DMS114 treated with DMSO at 0.1 percent for 48 hours (cell line): ENCODE measurements at regions not wholly inside any gene's neighbourhood (a gene's known extent, or its start where the extent isn't known, plus 50 kb on each side); places are given as distances from the start of the nearest gene placed in this dataset.
A peak's percentile ranks its signal among the peaks of the same experiment; 100 is the strongest.

Experiments
- DNase-seq: peaks from one replicate; lab custom pipeline; 2025; ENCODE audit not compliant: unreplicated experiment; lab: John Stamatoyannopoulos, UW

DNA sequence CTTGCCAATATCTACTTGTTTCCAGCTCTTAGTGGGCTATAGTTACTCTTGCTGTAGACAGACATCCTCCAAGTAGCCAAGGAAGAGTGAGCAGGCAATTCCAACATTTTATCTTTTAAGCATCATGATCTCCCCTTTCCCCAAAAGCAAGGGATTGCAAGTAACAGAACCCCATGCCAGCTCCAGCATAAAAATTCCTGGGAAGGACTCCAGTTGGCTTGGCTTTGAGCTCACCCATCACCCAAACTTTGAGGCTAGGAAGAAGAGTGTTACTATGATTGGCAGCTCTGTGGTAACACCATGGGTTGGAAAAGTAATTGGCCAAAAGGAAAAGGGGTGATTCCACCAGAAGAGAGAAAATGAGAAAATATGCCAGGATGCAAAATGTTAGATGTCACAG lies 1086.4 kb upstream of the RBFOX1 start:
- DNase-seq = no peak

DNA sequence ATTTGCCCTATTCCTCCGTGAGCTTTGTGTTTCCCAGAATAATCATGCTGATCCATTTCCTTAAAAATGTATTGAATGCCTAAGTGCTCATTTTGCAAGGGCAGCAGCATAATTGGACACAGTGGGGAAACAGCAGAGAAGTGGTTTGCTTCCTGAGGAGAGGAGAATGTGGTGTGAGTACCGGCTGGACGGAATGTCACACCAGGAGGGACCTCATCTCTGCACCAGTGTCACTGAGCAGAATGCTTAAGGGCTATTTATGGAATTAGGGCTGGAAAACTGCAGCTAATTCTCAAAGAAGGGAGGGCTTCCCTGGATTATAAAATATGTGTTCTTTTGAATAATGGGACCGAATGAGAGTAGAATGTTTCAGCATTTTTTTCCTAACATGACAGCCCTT lies 1100.6 kb upstream of the RBFOX1 start:
- DNase-seq = no peak

DNA sequence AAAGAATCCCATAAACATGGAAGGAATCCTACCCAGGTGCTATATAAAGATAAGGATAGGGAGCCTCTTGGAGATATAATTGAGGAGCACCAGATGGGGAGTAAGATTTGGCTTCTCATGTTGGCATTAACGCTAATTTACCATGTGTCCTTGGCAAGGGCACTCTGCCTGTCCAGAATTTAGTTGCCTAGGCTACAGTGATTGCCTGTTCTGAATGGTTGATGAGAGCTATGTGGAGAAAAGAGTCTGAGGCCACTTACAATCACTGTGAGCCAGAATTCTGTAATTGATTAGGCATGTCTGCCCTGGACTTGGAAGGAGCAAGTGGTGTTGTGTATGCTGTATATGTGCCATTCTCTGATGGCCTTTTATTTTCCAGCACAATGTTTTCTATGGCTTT lies 1101.2 kb upstream of the RBFOX1 start:
- no peak for DNase-seq

DNA sequence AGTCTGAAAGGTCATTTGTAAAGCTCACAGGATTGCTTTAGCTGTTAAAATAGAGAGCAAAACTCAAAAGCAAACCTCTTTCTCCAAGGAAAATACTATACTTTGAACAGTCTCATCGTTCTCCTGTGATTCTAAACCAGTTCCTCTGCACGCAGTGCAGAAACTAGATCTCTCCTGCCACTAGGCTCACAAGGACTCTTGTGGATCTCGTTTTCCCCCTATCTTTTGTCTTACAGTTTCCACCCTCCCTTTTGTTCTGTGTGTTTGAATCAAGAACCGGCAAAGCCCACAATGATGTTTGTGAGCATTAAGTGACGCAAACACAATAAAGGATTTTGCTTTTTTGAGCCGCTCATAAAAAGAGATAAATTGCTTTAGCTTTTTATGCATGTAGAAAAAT lies 1103.5 kb upstream of the RBFOX1 start:
- no peak for DNase-seq

DNA sequence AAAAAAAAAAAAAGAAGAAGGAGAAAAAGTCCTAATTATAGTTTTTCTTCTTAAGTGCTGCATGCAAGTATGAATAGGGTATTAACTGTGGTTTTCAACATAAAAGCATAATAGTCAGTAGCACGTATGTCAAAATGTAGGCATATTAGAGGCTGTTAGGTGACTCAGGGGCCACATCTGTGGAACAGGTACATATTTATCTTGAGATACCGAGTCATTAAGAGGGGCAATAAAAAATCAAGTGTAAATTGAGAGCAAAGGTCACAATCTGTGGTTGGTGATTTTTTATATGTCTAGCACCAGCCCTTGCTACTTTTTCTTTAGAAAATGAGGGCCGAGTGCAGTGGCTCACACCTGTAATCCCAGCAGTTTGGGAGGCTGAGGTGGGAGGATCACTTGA lies 1113.8 kb upstream of the RBFOX1 start:
- DNase-seq = no peak

DNA sequence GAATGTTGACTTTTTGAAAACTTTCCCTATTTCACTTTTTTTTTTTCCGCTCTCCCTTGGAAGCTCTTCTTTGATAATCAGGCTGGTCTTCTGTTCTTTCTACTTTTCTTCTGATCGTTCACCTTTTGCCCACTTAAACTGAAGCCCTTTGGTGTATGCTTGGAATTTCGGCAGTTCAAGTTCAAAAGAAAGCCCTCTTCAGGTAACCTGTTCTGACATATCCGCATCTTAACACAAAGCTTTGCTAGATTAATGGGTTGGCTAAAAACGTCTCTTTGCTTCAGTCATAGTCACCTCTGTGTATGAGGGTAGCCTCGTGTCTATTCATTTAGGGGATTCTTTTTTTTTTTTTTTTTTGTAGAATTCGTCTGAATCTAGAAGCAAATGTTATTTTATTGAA lies 1115.8 kb upstream of the RBFOX1 start:
- no peak for DNase-seq

DNA sequence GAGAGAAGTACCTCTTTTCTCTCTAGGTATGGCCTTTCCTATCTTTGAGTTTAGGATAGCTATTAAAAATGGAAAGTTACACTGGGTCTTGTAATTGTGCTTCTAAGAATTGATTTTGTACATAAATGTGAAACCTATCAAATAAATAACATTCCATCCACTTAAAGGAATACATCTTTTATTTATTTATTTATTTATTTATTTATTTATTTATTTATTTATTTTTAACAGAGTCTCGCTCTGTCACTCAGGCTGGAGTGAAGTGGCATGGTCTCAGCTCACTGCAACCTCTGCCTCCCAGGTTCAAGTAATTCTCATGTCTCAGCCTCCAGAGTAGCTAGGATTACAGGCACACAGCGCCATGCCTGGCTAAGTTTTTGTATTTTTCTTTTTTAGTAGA lies 1114.0 kb upstream of the EEF2KMT start:
- DNase-seq = no peak

DNA sequence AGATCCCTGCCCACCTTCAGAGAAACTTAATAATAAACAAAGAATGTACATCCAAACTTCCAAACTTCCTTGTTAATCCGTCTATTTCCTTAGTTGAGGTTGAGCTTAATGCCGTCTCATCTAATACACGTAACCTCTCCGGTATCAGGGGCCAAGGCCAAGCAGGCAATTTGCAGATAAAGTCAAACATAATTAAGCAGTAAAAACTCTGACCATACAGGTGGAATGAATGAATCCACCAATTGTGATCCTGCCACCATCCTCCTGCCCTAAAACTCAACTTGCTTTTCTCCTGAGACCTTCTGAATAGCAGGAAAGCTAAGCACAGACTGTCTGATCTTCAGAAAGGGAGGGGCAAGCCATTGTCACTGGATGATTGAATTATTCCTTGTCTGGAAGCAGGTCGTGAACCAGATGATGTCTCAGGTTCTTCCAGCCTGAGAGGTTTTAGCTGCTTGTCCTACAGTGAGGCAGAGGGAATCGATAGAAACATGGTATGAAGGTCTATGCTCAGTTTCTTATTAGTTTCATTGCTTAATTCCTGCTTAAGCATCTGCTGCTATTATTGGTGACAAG lies 1111.8 kb upstream of the EEF2KMT start:
- no peak for DNase-seq

DNA sequence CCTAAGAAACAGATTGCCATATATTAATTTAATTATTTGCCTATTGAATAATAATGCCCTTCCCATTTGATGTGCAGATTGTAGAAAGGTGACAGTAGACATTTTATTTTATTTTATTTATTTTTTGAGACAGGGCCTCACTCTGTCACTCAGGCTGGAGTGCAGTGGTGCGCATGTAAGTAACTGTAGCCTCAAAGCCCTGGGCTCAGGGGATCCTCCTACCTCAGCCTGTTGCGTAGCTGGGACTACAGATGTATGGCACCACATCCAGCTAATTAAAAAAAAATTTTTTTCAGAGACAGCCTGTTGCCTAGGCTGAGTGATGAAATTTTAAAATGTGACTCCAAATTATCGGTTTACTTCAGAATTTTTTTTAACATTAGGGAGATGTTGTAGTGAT lies 1110.0 kb upstream of the EEF2KMT start:
- no peak for DNase-seq

DNA sequence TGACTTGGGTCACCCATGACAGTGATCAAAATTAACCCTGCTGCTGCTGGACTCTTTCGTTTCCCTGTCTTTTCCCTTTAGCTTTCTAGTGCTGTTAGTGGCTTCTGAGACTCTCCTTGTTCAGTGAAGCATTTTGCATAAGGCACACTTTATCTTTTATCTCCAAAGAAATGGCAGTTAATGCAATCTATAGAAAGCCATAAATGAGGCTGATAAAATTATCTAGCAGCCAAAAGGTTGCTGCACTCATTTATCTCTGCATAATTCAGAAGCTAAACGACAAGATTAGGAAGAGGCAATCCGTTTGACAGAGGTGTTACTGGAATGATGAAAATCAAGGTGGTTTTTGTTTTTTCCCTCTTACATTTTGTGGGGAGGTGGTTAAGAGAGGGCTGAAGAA lies 1109.5 kb upstream of the EEF2KMT start:
- DNase-seq = no peak

DNA sequence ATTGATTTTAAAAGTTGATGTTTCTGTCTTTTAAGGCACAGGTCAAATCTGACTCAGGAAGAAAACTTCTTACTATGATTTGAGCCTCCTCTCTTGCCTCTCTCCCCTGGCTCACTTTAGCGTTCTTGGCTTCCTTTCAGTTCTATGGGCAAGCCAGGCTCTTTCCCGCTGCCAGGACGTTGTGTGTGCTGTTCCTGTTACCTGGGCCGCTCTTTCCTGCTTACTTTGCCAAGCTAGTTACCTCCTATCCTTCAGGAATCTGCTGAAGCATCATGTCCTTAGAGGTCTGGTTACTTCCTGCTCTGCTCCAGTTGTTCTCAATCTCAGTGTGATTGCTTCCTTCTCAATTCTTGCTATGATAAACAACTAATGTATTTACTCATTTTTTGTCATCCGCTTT lies 1108.5 kb upstream of the EEF2KMT start:
- DNase-seq = no peak

DNA sequence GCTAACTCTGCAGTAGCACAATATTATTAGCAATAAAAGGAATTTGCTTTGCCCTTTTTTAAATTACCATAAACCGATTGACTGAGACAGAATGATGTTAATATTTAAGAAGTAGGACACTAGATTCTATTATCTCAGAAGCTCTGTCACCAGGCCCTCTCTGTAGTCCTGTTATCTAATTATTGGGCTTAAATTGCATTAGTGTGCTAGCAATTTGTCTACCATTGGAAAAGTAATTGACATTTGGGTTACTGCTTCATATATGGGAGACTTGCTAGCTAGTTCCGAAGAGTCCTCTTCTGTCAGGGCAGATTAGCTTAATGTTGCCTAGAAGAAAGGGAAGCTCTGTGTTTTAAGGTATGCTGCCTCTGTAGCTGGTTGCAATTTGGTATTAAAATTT lies 1107.3 kb upstream of the EEF2KMT start:
- no peak for DNase-seq

DNA sequence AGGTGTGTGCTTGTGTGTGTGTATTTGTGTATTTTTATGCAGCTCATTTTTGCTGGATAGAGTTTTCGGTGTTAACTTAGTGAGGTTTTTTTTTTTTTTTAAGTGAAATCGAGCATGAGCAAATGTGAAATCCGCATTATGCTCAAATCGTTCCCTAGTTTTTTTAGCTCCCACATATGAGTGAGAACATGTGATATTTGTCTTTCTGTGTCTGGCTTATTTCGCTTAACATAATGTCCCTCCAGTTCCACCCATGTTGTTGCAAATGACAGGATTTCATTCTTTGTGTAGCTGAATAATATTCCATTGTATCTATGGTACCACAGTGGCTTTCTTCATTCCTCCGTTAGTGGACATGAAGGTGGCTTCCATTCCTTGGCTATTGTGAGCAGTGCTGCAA lies 1103.3 kb upstream of the EEF2KMT start:
- DNase-seq = no peak

DNA sequence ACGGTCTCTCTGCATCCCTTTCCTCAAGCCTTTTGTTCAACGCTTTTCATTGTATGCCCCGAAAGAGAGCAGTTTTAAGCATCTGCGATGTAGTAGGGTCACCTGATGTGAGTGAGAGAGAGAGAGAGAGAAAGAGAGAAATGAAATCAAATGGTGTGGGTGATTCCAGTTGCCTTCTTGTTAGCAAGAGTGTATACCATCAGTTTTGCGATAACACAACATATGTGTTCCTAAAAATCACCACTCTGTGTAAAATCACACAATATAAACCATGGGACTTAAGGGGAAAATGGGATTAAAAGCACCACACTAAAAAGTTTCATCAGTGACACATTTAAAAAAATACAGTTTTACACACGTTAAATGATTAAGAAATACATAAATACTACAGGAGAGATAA lies 1102.7 kb upstream of the EEF2KMT start:
- no peak for DNase-seq

DNA sequence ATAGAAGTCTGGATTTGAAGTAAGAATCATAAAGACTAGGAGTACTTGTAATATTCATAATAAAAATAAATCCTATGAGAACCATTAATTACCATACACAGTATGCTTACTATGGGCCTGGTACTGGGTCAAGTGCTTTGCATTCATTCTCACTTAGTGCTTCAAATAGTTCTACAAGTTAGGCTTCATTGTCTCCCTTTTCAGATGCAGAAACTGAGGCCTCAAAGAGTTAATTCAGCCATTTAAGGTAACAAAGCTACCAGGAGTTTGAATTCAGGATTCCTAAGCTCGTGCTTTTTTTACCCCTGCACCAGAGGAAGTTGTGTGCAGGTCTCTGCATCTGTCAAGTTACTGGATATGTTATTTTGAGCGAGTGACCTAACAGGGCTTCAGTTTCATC lies 1098.4 kb upstream of the EEF2KMT start:
- DNase-seq = no peak

DNA sequence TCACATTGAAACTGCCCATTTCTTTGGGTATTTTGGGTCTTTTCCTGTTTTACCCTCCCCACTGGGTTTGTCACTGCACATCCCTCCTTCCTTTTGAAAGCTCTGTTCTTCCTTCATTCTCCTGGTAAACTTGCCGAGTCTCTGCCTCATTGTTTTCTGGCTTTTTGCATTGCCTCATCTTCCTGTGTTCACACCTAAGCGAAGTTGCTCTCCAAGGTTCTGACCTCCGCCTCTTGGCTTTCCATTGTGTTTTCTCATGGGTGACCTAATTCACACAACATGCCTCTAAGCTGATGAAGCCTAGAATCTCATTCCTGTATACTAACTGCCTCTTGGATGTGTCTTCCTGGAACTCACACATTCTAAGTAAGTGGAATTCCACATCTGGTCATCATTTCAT lies 1096.1 kb upstream of the EEF2KMT start:
- no peak for DNase-seq

DNA sequence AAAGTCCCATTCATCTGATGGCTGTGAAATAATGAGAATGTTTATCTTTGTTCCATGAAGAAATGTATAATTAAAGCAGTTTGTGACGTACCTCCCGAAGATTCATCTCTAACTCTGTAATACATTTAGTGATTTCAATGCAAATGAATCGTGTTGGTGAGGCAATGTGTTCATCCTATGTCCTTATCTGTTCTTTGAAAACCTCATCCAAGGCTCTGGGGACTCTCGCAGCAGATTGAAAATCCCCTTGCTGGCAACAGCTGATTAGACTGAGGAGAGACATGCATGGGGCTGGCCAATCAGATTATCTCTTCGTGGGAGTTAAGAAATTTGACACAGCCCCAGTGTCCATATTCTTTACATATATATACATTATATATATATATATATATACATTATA lies 1095.4 kb upstream of the EEF2KMT start:
- no peak for DNase-seq

DNA sequence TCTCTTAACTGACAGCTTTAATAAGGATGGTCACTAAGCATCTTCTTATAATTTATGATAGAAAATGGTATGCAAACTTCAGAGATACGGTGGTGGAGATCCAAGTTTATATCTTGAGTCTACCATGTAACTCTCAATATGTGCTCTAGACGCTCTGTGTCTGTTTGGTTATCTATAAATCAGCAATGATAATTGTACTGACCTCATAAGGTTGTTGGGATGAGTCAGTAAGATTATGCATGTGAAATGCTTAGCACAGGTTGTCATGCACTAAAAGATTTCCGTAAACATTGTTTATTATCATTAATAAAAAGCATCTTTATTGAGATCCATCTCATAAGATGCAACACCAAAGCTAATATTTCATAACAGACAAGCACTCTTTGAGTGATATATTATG lies 1094.9 kb upstream of the EEF2KMT start:
- DNase-seq = no peak

DNA sequence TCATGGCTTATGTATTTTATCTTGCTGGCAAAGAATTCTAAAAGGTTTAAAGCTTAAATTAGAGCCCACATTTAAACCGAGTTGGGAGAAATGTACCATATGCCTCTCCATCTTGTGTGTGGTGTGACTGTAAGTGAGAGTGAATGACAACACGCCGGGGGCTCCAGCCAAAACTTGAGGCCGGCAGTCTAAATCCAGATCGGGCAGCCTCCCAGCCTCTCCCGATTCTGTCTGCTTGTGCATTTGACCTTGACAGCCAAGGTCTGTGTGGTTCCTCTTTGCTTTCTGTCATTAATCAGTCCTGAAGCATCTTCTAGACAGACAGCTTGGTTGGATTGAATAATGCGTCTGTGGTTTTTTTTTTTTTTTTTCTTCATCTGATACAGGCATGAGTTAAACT lies 1093.2 kb upstream of the EEF2KMT start:
- no peak for DNase-seq

DNA sequence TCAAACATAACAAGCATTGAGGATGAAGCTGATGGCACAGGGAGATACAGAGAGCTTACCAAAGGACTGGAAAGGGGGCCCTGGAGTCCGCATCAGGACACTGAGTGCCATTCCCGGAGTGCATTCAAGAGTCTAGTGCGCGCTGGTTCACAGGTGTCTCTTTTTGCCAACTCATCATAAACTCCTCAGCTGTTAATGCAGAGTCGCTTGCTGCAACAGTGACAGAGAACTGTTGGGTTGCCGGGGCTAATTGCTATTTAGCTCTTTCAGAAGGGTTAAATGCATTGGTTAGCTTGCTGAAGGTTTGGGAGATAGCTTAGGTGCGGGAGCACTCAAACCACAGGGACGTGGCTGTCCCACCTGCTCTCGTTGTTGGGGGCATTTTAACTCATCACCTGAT lies 1091.6 kb upstream of the EEF2KMT start:
- no peak for DNase-seq

DNA sequence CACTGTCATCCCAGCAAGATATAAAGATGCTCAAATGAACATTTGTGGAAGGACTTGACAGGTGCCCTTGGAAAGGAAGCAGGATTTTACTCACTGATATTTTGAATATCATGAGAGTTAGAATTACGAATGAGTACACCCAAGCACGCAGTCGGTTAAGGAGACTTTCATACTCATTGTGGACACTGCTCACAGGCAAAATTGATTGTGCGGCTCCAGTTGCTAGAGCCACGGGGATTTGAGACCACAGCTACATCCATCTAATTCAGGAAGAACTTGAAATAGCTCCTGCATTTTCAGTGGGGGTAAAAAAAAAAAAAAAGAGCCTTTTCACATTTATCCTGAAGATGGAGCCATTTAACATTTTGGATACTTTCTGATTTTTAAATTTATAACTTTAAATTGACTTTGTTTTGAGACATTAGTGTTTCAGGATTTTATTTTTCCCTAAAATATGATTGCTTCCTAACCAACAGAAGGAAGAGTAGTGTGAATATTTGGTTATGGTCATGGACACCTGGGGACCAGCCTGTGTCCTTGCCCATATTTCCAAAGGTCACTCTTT lies 1080.1 kb upstream of the EEF2KMT start:
- no peak for DNase-seq

DNA sequence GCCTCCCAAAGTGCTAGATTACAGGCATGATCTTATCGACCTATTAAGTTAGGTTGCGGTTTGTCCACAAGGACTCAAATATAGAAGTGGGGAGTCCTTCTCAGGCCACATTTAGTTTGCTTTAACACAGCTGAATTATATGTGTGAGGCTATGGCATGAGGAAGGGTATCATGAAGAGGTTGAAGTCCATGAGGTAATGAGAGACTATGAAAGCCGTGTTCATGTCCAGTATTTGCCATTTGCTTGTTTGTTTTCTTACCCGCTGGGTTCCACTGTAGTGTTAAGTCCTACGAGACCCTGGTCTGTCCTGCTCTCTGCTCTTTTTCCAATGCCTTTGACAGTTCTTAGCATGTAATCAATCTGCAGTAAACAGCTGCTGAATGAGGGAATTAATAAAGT lies 1072.4 kb upstream of the EEF2KMT start:
- no peak for DNase-seq

DNA sequence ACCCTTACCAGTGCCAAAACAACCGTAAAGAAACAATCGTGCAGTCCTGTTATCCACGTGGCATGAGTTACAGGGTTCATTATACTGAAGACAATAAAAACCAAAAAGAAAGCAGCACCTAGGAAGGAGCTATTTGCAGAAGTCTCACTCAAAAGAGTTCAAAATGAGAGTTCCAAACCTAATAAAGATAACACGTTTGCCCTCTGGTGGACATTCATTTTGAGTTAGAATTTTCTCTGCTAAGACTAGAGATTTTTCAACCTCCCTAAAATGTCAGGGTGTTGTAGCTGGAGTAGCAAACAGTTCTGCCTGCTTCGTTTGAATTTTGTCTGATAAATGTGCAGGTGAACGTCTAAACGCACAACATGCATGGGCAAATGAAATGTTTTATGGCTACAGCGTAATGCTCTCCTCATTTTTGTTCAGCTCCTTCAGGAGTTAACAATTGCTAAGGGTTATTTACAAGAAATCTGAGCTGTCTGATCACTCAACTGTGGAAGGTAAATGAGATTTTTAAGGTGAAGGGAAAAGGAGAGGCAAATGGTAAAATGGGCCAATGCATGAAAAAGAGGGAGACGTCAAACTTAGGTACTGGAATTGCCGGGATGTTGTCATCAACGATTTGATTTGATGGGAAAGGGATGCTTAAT lies 1067.9 kb upstream of the EEF2KMT start:
- peak; percentile 4 for DNase-seq
